SK-N-SH treated with all-trans-retinoic acid at 6 μM for 48 hours (cell line): ENCODE measurements at regions not wholly inside any gene's neighbourhood (a gene's known extent, or its start where the extent isn't known, plus 50 kb on each side); places are given as distances from the start of the nearest gene placed in this dataset.

Source experiments
- ATAC-seq: fragments of 200-7000 bp; cut with Tn5 transposase; 3 replicates; pipeline ENCODE4 v1.9.1; 2020; ENCODE audit warnings: mild to moderate bottlenecking, moderate library complexity
- BACH2 ChIP-seq: fragments of 250-450 bp; sonication (Bioruptor Pico); IDR thresholded peaks from 2 replicates; pipeline ENCODE4 v1.9.0; 2021; ENCODE audit warnings: mild to moderate bottlenecking, borderline replicate concordance
- CSDC2 ChIP-seq: fragments of 250-450 bp; sonication (Bioruptor Pico); IDR thresholded peaks from 2 replicates; pipeline ENCODE4 v1.5.0; 2020; ENCODE audit warnings: mild to moderate bottlenecking, moderate library complexity
- CSRNP3 ChIP-seq: fragments of 250-450 bp; sonication (Bioruptor Pico); IDR thresholded peaks from 2 replicates; pipeline ENCODE4 v1.5.1; 2021; ENCODE audit warnings: mild to moderate bottlenecking, moderate library complexity
- ESRRG ChIP-seq: fragments of 250-450 bp; sonication (Bioruptor Pico); IDR thresholded peaks from 2 replicates; pipeline ENCODE4 v1.6.1; 2021; ENCODE audit warnings: mild to moderate bottlenecking
- GLIS3 ChIP-seq: fragments of 250-450 bp; sonication (Bioruptor Pico); IDR thresholded peaks from 2 replicates; pipeline ENCODE4 v1.5.0; 2020; ENCODE audit warnings: mild to moderate bottlenecking, moderate library complexity
- ISL1 ChIP-seq: fragments of 250-450 bp; sonication (Bioruptor Pico); IDR thresholded peaks from 2 replicates; pipeline ENCODE4 v2.1.2; 2022; ENCODE audit warnings: mild to moderate bottlenecking, moderate library complexity
- PATZ1 ChIP-seq: fragments of 250-450 bp; sonication (Bioruptor Pico); IDR thresholded peaks from 2 replicates; pipeline ENCODE4 v1.8.0; 2020; ENCODE audit warnings: mild to moderate bottlenecking, moderate library complexity, borderline replicate concordance
- POU6F1 ChIP-seq: fragments of 250-450 bp; sonication (Bioruptor Pico); IDR thresholded peaks from 2 replicates; pipeline ENCODE4 v1.8.0; 2021; ENCODE audit warnings: low read depth, mild to moderate bottlenecking, moderate library complexity, borderline replicate concordance
- PPARA ChIP-seq: fragments of 250-450 bp; sonication (Bioruptor Pico); IDR thresholded peaks from 2 replicates; pipeline ENCODE4 v1.5.0; 2020; ENCODE audit warnings: mild to moderate bottlenecking, borderline replicate concordance
- RARB ChIP-seq: fragments of 250-450 bp; sonication (Bioruptor Pico); IDR thresholded peaks from 2 replicates; pipeline ENCODE4 v1.8.0; 2021; ENCODE audit warnings: mild to moderate bottlenecking, moderate library complexity
- SNAI2 ChIP-seq: fragments of 250-450 bp; sonication (Bioruptor Pico); IDR thresholded peaks from 2 replicates; pipeline ENCODE4 v1.5.0; 2020; ENCODE audit warnings: mild to moderate bottlenecking, moderate library complexity
- TCF4 ChIP-seq: fragments of 250-450 bp; sonication (Bioruptor Pico); IDR thresholded peaks from 2 replicates; pipeline ENCODE4 v1.8.0; 2021; ENCODE audit warnings: mild to moderate bottlenecking, moderate library complexity, borderline replicate concordance
- TSHZ2 ChIP-seq: fragments of 250-450 bp; sonication (Bioruptor Pico); IDR thresholded peaks from 2 replicates; pipeline ENCODE4 v1.5.0; 2020; ENCODE audit warnings: mild to moderate bottlenecking, moderate library complexity
- ZC3H10 ChIP-seq: fragments of 250-450 bp; sonication (Bioruptor Pico); IDR thresholded peaks from 2 replicates; pipeline ENCODE4 v1.5.1; 2021; ENCODE audit warnings: mild to moderate bottlenecking, moderate library complexity
- ZFP3 ChIP-seq: fragments of 250-450 bp; sonication (Bioruptor Pico); IDR thresholded peaks from 2 replicates; pipeline ENCODE4 v1.5.0; 2020; ENCODE audit warnings: mild to moderate bottlenecking, moderate library complexity
- ZNF565 ChIP-seq: fragments of 450-650 bp; formaldehyde crosslinking; conservative IDR thresholded peaks from 2 replicates; pipeline ENCODE4 v1.5.0; 2020; ENCODE audit warnings: low read depth, mild to moderate bottlenecking, moderate library complexity
- ZNF70 ChIP-seq: fragments of 450-650 bp; formaldehyde crosslinking; IDR thresholded peaks from 2 replicates; pipeline ENCODE4 v1.5.0; 2020; ENCODE audit warnings: mild to moderate bottlenecking, moderate library complexity
- ZNF8 ChIP-seq: fragments of 450-650 bp; formaldehyde crosslinking; IDR thresholded peaks from 2 replicates; pipeline ENCODE4 v1.5.0; 2020; ENCODE audit warnings: mild to moderate bottlenecking, moderate library complexity

- TF ChIP-seq TSHZ2 (CRISPR knock-in tag), result no peak
Observed at GRCh38 chr5:120134944-120135343, 329.2 kb upstream of the PRR16 start (continued).

GRCh38 chr5:120137582-120137981 is 326.5 kb upstream of the PRR16 start:
- no peak for TF ChIP-seq ZNF70 (CRISPR knock-in tag)
- TF ChIP-seq ISL1 (CRISPR knock-in tag), result no peak
- no peak for TF ChIP-seq TSHZ2 (CRISPR knock-in tag)
- no peak for TF ChIP-seq TCF4 (CRISPR knock-in tag)
- ATAC-seq, result no peak

GRCh38 chr5:120139039-120139438 is 325.1 kb upstream of the PRR16 start:
- no peak for ATAC-seq
- TF ChIP-seq GLIS3 (no peak), BACH2 (CRISPR knock-in tag) (no peak), ISL1 (CRISPR knock-in tag) (peak; percentile 60), PATZ1 (CRISPR knock-in tag) (no peak), ZNF70 (CRISPR knock-in tag) (no peak)

GRCh38 chr5:120140501-120140900 is 323.6 kb upstream of the PRR16 start:
- no peak for ATAC-seq
- TF ChIP-seq POU6F1 (CRISPR knock-in tag) (no peak), GLIS3 (no peak), ZC3H10 (CRISPR knock-in tag) (no peak), ZFP3 (CRISPR knock-in tag) (no peak), CSDC2 (CRISPR knock-in tag) (no peak), SNAI2 (CRISPR knock-in tag) (no peak), RARB (CRISPR knock-in tag) (no peak), ZNF8 (no peak), TCF4 (CRISPR knock-in tag) (no peak), CSRNP3 (CRISPR knock-in tag) (no peak), ZNF70 (CRISPR knock-in tag) (no peak), ZNF565 (CRISPR knock-in tag) (no peak)

GRCh38 chr5:120141076-120141475 is 323.0 kb upstream of the PRR16 start:
- no peak for ATAC-seq

More at GRCh38 chr5:120141076-120141475, 323.0 kb upstream of the PRR16 start:
- TF ChIP-seq PPARA (CRISPR knock-in tag) (no peak), GLIS3 (no peak), SNAI2 (CRISPR knock-in tag) (no peak), POU6F1 (CRISPR knock-in tag) (no peak), TSHZ2 (CRISPR knock-in tag) (no peak), ESRRG (CRISPR knock-in tag) (no peak), ZC3H10 (CRISPR knock-in tag) (no peak)
